ENCODE measurements at regions not wholly inside any gene's neighbourhood (a gene's known extent, or its start where the extent isn't known, plus 50 kb on each side); places are given as distances from the start of the nearest gene placed in this dataset.

GRCh38 chr1:80892539-80892938 is 908.2 kb upstream of the ADGRL2 start (continued):
- TF ChIP-seq ZNF318 (CRISPR knock-in tag; IDR thresholded peaks at IDR 0.05) (no peak), MXI1 (IDR thresholded peaks at IDR 0.05; ENCODE audit: borderline replicate concordance, low read depth, low read length) (no peak), MEF2D (CRISPR knock-in tag; IDR thresholded peaks at IDR 0.05) (no peak), HDAC1 (CRISPR knock-in tag; IDR thresholded peaks at IDR 0.05) (no peak), ELF1 (CRISPR knock-in tag; IDR thresholded peaks at IDR 0.05) (no peak), ZNF382 (CRISPR knock-in tag; IDR thresholded peaks at IDR 0.05; ENCODE audit: borderline replicate concordance) (no peak), ZNF83 (CRISPR knock-in tag; IDR thresholded peaks at IDR 0.05; ENCODE audit: borderline replicate concordance) (no peak)

Data from HepG2 (cell line).